SIG-M5 (cell line): ENCODE measurements at regions not wholly inside any gene's neighbourhood (a gene's known extent, or its start where the extent isn't known, plus 50 kb on each side); places are given as distances from the start of the nearest gene placed in this dataset.

Source experiments
- DNase-seq: peaks from one replicate; lab custom pipeline; 2025; lab: John Stamatoyannopoulos, UW

DNA sequence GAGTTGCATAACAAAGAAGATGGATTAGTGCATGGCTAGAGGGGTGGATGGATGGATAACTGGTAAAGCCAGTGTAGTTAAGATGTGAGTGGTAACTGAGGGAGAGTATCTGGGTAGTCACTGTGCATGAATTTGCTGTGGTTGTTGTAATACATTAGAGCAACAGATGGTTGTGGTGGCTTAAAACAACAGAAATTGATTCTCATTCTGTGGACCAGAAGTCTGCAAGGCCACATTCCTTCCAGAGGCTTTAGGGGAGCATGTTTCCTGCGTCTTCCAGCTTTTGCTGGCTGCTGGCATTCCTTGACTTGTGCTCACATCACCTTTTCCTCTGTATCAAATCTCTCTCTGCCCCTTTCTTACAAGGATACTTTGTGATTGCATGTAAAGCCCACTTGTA lies 155.4 kb downstream of the ASB1 start:
- DNase-seq, result no peak

DNA sequence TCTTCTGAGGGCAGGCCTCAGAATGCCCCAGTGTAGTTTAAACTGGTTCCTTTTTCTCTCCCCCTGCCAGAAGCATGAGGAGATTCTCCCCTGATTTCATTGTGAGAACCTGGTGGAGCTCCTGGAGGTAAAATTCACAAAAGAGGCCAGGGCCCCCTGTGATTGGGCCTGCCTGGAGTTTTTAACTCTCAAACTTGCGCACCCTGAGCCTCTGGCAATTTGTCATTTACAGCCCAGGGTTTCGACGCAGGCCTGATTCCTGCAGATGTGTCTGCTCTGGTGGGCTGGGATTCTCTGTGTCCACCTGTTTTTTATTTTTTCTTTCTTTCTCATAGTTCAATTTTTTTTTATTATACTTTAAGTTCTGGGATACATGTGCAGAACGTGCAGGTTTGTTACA lies 157.9 kb downstream of the ASB1 start:
- no peak for DNase-seq

DNA sequence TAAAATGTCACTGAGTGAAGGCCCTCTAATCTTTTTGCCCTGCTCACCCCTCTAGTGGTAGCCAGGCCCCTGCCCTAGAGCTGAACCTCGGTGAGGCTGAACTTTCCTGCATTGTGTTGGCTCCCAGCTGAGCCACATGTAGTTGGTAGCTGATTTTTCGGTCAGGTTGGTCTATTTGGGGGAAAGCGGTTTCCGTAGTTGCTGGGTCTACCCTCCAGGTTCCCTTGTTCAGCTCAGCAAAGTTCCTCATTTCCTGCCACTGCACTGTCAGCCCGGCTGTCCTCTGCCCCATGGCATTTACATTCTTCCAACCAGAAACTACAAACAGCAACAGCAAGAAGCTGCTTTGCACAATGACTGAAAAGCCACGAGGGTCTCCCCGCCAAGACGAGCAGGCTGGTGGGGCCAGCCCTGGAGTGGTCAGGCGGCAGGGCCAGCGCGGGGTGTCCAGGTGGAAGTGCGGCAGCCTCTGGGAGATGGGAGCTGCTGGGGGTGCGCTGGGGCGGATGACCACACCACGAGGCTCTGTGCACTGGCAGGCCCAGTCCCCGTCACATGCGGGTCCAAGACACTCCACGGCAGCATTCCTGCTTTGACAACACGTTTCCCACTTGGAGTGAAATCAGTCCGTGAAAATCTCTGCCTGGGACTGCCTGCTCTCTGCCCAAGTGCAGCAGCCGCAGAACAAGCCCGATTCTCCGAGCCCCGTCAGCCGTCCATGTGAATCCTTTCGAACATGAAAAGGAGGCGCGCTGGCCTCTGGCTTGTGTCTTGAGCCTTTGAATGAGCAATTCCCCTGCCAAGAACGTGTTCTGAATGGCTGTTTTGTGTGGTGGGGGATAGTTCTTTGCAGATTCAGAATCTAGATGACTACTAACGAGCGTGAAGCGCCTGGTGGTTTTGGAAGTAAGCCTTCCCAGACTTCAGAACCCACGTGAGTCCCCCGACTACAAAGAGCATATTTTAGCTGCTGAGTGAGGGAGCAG lies 159.4 kb downstream of the ASB1 start:
- no peak for DNase-seq

DNA sequence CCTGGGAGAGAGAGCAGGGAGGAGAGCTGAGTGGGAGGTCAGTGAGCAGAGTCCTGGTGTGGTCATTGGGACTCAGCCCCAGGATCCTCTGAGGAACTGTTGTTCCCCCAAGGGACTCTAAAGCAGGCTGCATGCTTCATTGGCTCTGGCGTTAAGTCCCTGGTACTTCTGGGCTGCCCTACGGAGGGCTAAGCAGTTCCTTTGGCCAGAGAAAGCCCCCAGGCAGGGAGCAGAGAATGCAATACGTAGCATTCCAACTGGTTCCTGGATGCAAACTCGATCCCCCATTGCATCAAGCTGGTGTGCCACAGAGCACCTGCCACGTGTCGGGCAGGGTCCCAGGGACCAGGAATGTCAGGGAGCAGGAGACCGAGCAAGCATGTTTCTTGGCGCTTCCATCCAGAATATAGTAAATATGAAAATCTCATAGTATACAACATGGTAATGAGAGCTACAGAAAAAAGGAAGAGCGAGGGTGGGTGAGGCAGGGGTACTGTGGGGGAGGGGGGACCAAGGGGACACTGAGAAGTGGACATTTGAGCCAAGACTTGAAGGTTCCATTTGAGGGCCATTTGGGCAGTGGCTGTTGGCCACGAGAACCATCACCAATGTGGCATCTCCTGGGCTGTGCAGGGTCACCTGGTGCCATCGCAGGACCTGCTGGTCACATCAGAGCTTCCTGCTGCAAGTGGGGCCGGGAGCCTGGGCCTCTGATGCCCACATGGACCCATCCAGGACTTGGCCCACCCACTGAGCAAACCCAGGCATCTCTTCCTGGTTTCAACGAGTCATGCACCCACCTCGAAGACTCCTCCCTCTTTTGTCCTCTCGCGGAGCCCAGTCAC lies 160.4 kb downstream of the ASB1 start:
- no peak for DNase-seq

- DNase-seq, result no peak
These were observed 161.3 kb downstream of the ASB1 start for GRCh38 chr2:238587776-238588660.

DNA sequence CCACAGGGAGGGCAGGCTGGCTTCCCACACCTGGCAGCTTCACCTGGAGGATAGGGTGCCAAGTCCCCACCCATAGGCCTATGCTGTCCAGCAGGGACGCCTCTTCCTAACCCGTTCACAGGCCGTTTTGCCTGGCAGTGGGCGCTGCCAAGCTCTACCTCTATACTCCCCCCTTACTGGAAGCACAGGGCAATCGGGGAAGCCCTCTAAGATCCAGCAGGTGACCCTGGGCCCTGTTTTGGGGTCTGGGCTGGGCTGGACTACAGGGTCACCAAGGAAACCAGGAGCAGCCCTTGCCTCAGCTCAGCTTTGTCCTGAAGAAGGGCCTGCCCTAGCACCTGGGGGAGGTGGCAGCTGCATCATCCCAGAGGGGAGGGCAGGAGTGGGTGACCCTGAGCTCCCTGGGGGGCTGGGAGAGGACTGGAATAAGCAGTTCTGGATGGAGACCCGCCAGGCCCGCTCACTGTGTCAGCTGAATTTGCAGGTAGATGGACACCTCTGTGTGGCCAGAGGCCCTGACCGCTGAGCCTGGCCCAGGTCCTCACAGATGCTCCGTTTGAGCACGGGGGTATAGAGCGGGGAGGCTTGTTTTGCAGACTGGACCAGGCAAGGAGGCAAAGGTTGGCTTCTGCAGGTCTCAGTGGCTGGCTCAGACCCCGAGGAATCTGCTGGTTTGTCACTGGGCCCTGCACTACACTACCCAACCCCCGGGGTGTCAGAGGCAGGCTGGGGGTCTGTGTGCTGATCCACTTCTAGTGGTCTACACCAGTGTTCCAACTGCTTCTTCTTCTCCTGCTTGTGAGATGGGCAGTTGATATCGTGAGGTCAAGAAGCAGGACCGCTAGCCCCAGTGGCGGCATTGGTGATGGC lies 163.1 kb downstream of the ASB1 start:
- DNase-seq, result no peak

- no peak for DNase-seq
These were observed 165.0 kb downstream of the ASB1 start for GRCh38 chr2:238591732-238592131.

- no peak for DNase-seq
These were observed 166.5 kb downstream of the ASB1 start for GRCh38 chr2:238593236-238593635.

- no peak for DNase-seq
These were observed 167.0 kb downstream of the ASB1 start for GRCh38 chr2:238593678-238594077.

DNA sequence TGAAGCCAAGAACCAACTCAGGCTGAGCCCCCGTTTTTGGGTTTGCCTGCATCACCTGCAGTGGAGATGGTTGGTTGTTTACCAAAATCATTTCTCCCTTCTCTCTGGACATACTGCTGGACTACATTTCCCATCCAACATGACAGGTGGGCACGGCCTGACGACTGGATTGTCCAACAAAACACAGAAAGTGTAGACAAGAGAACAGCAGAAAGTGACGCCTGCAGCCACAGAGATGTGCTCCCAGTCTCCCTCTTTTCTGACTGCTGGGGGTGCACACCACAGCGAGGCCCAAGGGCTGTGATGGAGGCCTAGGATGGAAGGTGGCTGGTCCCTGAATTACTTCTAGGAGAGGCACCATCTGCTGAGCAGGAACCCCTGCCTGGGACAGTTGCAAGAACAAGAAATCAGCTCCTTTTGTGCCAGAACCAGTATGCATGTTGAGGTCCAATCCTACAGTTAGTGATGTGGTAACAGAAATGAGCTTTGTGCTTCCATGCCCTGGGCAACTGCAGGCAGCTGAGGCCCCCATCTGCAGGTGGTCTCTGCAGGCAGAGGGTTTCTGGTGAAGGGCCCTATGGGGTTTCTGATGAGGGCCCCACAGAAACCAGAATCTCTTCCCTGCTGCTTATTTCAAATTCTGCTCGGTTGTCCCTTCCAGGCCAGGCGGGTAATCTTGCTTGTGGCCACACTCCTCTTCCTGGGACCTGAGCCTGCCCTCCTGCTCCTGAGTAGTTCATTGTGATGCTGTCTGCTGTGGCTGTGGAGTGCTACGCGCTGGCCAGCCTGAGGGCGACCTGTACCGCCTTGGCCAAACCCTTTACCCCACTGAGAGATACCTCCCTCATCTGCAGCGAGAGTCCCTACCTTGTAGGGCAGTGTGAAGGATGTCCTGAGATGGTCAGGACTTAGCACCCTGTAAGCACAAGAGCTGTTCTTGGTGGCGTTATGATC lies 168.3 kb downstream of the ASB1 start:
- no peak for DNase-seq

DNA sequence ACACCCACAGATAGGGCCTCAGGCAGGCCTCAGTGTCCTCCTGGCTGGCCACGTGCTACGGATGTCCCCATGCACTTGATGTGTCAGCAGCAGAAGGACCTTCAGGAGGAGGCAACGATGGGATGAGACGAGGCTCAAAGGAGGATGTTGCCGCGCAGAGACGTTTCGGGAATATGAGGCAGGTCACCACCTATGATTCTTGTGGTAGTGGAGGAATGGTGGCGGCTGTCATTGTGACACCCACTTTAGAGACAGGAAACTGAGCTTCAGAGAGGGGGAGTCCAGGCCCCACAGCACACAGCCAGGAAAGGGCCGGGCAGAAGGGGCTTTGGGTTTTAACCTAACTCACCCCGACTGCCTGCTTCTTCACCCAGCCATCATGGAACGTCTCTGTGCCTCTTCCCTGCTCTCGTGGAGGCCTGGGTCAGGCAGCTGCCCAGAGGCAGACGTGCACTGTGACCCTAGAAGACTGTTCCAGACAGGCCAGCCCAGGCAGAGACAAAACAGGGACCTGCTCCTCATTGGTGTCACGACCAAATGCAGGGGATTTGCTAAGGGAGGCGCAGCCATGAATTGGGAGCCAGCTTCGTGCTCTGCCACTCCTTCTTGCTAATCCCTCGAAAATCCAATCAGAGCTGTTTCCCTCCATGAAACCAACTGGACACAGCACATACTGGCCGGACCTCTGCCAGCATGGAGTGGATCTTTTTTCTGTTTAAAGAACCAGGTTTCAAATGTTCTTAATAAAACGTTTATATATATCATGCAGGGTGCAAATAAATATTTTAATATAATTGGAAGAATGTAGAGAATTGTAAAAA lies 169.2 kb downstream of the ASB1 start:
- no peak for DNase-seq

- DNase-seq, result no peak
These were observed 170.1 kb downstream of the ASB1 start for GRCh38 chr2:238596571-238597551.

DNA sequence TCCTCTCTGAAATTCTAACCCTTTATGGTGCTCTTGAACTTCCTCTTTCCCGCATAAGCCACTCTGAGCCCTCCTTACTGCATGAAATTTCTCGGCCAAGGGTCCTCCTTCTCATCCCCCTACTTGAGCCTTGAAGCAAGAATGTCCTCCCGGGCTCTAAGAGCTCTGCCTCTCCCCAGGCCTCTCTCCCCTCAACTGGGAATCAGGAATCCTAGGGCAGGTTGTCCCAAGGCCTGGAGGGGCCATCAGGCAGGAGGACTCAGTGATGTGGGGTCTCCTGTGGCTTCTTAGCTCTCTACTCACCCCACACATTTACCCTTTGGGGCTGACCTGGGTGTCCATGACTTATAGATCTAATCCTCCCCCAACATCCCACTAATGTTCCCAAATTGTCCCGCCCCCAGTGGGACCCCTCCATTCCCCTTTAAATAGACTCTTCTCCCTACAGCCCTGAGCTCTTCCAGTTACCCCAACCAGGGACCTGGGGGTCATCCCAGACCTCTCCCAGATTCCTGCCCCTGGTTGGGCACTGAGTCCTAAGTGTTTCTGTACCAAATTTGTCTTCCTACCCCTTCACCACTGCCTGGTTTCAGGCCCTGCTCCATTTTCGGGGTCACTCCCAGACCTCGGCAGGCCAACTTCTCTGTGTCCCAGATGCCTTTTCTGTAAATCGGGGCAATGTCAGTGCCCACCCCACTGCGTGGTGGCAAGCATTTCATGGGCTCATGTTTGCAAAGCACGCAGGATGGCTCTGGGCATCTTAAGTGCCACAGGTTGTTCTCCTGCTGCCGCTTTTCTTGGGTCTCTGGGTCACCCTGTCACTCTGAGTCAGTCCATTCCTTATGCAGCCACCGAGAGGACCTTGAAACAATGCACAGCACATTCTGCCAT lies 171.2 kb downstream of the ASB1 start:
- no peak for DNase-seq

DNA sequence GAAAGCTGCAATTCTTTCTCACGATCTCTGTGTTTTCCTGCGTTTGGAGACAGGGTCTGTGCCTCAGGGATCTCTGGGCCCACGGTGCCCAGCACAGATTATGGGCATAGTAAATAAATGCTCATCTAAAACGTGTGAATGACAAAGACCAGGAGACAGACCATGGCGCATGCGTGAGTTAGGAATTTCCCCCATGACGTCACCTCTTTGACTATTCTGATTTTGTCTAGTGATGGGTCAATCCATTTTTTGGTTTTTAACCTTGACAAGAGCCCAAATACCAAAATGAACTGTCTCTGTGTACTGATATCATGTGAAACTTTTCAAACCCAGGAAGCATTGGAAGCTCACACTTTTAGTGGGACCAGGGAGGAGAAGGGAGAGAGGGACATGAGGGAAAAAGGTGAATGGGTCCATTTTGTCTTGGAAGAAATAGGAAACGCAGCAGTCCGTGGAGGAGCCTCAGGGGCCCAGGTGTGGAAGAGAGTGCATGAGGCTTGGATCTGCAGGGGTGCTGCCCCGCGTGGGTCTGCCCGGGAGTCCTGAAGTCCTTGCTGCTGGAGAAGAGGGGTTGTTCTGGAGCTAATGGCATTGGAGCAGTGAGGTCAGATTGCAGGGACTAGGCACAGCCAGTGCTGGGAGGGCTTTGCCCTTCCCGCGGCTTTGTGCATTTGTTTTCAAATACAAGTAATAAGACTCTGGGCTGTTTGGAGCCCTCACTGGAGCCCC lies 172.2 kb downstream of the ASB1 start:
- DNase-seq, result no peak

- DNase-seq, result no peak
These were observed 173.1 kb downstream of the ASB1 start for GRCh38 chr2:238599549-238600505.
